B cell (primary cell): ENCODE measurements at regions not wholly inside any gene's neighbourhood (a gene's known extent, or its start where the extent isn't known, plus 50 kb on each side); places are given as distances from the start of the nearest gene placed in this dataset.

Experiments used
- EZH2 ChIP-seq: IDR thresholded peaks from 2 replicates; pipeline ENCODE4 v1.6.1; 2012; ENCODE audit warnings: borderline replicate concordance, low read depth, mild to moderate bottlenecking, moderate library complexity, low read length; ENCODE audit not compliant: insufficient read depth, poor library complexity, severe bottlenecking
- TF ChIP-seq, protein P1 (sequence below): fragments of 200-600 bp; IDR thresholded peaks from one replicate; pipeline ENCODE4 v1.8.0; 2022; ENCODE audit warnings: antibody characterized with exemption, mild to moderate bottlenecking

DNA sequence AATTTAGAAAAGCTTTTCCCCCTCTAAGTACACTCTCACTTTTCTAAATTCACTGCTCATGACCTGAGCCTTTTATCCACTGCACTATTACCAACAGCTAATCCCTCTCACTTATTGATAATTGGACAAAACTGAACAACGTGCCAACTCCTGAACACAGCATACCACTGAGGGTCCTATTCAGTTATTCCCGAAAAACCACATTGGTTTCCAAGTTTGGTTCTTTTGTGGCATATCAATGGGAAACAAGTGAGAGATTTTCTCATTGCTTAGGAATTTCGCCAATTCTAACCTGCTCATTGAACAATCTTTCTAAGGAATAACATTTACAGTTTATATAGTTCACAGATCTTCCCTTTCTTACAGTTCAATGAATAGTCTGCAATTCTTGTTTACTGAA is 977.4 kb downstream of the TMEM182 start:
- TF ChIP-seq, protein P1, sequence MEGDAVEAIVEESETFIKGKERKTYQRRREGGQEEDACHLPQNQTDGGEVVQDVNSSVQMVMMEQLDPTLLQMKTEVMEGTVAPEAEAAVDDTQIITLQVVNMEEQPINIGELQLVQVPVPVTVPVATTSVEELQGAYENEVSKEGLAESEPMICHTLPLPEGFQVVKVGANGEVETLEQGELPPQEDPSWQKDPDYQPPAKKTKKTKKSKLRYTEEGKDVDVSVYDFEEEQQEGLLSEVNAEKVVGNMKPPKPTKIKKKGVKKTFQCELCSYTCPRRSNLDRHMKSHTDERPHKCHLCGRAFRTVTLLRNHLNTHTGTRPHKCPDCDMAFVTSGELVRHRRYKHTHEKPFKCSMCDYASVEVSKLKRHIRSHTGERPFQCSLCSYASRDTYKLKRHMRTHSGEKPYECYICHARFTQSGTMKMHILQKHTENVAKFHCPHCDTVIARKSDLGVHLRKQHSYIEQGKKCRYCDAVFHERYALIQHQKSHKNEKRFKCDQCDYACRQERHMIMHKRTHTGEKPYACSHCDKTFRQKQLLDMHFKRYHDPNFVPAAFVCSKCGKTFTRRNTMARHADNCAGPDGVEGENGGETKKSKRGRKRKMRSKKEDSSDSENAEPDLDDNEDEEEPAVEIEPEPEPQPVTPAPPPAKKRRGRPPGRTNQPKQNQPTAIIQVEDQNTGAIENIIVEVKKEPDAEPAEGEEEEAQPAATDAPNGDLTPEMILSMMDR, result no peak
- TF ChIP-seq EZH2, result no peak
